ENCODE measurements at regions not wholly inside any gene's neighbourhood (a gene's known extent, or its start where the extent isn't known, plus 50 kb on each side); places are given as distances from the start of the nearest gene placed in this dataset.
A peak's percentile ranks its signal among the peaks of the same experiment; 100 is the strongest.

GRCh38 chr5:152303841-152304240, 101.2 kb downstream of the NMUR2 start:
- Histone ChIP-seq H3K4ac (ENCODE audit: low read depth, low read length) (no peak overlapping the region), H4K12ac (ENCODE audit: low read depth, low read length) (no peak overlapping the region), H3K27ac (ENCODE audit: low read depth, low read length) (no peak overlapping the region), H3K9ac (ENCODE audit: low read length) (no peak overlapping the region), H3K79me2 (ENCODE audit: control insufficient read depth, insufficient read depth, low read length, poor library complexity) (no peaks in the 10 kb centered on the region), H3K4me2 (ENCODE audit: low read length) (no peak overlapping the region), H4K8ac (ENCODE audit: low read depth, low read length) (no peak overlapping the region), H3K4me3 (ENCODE audit: low read depth, low read length) (no peak overlapping the region), H2BK5ac (ENCODE audit: low read depth, low read length, poor library complexity) (no peak overlapping the region), H4K91ac (ENCODE audit: low read depth, low read length) (no peak overlapping the region), H2BK12ac (ENCODE audit: low read length) (no peak overlapping the region), H3K4me1 (ENCODE audit: control insufficient read depth in 1 of 2, insufficient read depth in 2 of 2, low read length in 2 of 2) (no peaks in the 10 kb centered on the region), H2BK120ac (ENCODE audit: insufficient read depth, low read length, poor library complexity) (no peak overlapping the region), H3K18ac (ENCODE audit: low read length) (no peak overlapping the region), H3K9me3 (ENCODE audit: insufficient read depth, low read depth, low read length) (no peaks in the 10 kb centered on the region), H3K23ac (ENCODE audit: low read length) (no peak overlapping the region), H2AK5ac (ENCODE audit: low read length) (no peak overlapping the region), H3K36me3 (ENCODE audit: control insufficient read depth in 1 of 2, insufficient read depth in 2 of 2, low read length in 2 of 2) (no peaks in the 10 kb centered on the region), H3K14ac (ENCODE audit: low read length) (no peak overlapping the region), H3K79me1 (ENCODE audit: low read length) (no peaks in the 10 kb centered on the region), H2AFZ (ENCODE audit: insufficient read depth, low read length, poor library complexity) (no peak overlapping the region), H3K27me3 (ENCODE audit: insufficient read depth, low read length) (no peaks in the 10 kb centered on the region)
- DNase-seq = no peak

GRCh38 chr5:152297866-152298265, 107.2 kb downstream of the NMUR2 start:
- H2BK120ac ChIP-seq (ENCODE audit: insufficient read depth, low read length, poor library complexity) = no peak overlapping the region
- H3K4me1 ChIP-seq (ENCODE audit: control insufficient read depth in 1 of 2, insufficient read depth in 2 of 2, low read length in 2 of 2) = no peaks in the 10 kb centered on the region
- DNase-seq = peak; percentile 52 to 75

GRCh38 chr5:152293189-152293588, 111.9 kb downstream of the NMUR2 start:
- Histone ChIP-seq H3K79me2 (ENCODE audit: control insufficient read depth, insufficient read depth, low read length, poor library complexity) (no peaks in the 10 kb centered on the region), H3K18ac (ENCODE audit: low read length) (no peak overlapping the region)

More at GRCh38 chr5:152297866-152298265, 107.2 kb downstream of the NMUR2 start:
- H3K4me2 ChIP-seq (ENCODE audit: low read length) = no peak overlapping the region
- H3K9ac ChIP-seq (ENCODE audit: low read length) = no peak overlapping the region
- no peak overlapping the region for H2AFZ ChIP-seq (ENCODE audit: insufficient read depth, low read length, poor library complexity)
- H2BK12ac ChIP-seq (ENCODE audit: low read length) = no peak overlapping the region
- no peaks in the 10 kb centered on the region for H3K79me2 ChIP-seq (ENCODE audit: control insufficient read depth, insufficient read depth, low read length, poor library complexity)
- no peak overlapping the region for H2AK5ac ChIP-seq (ENCODE audit: low read length)
- H4K12ac ChIP-seq (ENCODE audit: low read depth, low read length) = no peak overlapping the region
- no peaks in the 10 kb centered on the region for H3K27me3 ChIP-seq (ENCODE audit: insufficient read depth, low read length)
- no peaks in the 10 kb centered on the region for H3K79me1 ChIP-seq (ENCODE audit: low read length)
- H3K27ac ChIP-seq (ENCODE audit: low read depth, low read length) = no peak overlapping the region
- H3K36me3 ChIP-seq (ENCODE audit: control insufficient read depth in 1 of 2, insufficient read depth in 2 of 2, low read length in 2 of 2) = no peaks in the 10 kb centered on the region
- no peak overlapping the region for H3K4me3 ChIP-seq (ENCODE audit: low read depth, low read length)
- H3K18ac ChIP-seq (ENCODE audit: low read length) = no peak overlapping the region
- no peak overlapping the region for H3K4ac ChIP-seq (ENCODE audit: low read depth, low read length)
- no peak overlapping the region for H4K91ac ChIP-seq (ENCODE audit: low read depth, low read length)
- no peak overlapping the region for H3K14ac ChIP-seq (ENCODE audit: low read length)
- no peaks in the 10 kb centered on the region for H3K9me3 ChIP-seq (ENCODE audit: insufficient read depth, low read depth, low read length)
- no peak overlapping the region for H3K23ac ChIP-seq (ENCODE audit: low read length)
- H4K8ac ChIP-seq (ENCODE audit: low read depth, low read length) = no peak overlapping the region
- no peak overlapping the region for H2BK5ac ChIP-seq (ENCODE audit: low read depth, low read length, poor library complexity)

GRCh38 chr5:152290181-152290580, 114.9 kb downstream of the NMUR2 start:
- no peak overlapping the region for H4K8ac ChIP-seq (ENCODE audit: low read depth, low read length)
- H3K79me1 ChIP-seq (ENCODE audit: low read length) = no peaks in the 10 kb centered on the region
- H3K18ac ChIP-seq (ENCODE audit: low read length) = no peak overlapping the region
- H2AK5ac ChIP-seq (ENCODE audit: low read length) = no peak overlapping the region
- no peak overlapping the region for H2BK120ac ChIP-seq (ENCODE audit: insufficient read depth, low read length, poor library complexity)
- H3K4ac ChIP-seq (ENCODE audit: low read depth, low read length) = no peak overlapping the region
- H3K23ac ChIP-seq (ENCODE audit: low read length) = no peak overlapping the region
- H3K4me3 ChIP-seq (ENCODE audit: low read depth, low read length) = no peak overlapping the region
- H3K4me1 ChIP-seq (ENCODE audit: control insufficient read depth in 1 of 2, insufficient read depth in 2 of 2, low read length in 2 of 2) = no peaks in the 10 kb centered on the region
- H4K91ac ChIP-seq (ENCODE audit: low read depth, low read length) = no peak overlapping the region
- H2BK5ac ChIP-seq (ENCODE audit: low read depth, low read length, poor library complexity) = no peak overlapping the region
- H3K14ac ChIP-seq (ENCODE audit: low read length) = no peak overlapping the region
- H3K4me2 ChIP-seq (ENCODE audit: low read length) = no peak overlapping the region
- peaks cover 1% of the 10 kb centered on the region for H3K9me3 ChIP-seq (ENCODE audit: insufficient read depth, low read depth, low read length)
- H3K27ac ChIP-seq (ENCODE audit: low read depth, low read length) = no peak overlapping the region
- no CpG with 5 or more reads among the region's 5 CpGs for WGBS (ENCODE audit: extremely low coverage, insufficient coverage, insufficient read length)
- no peak overlapping the region for H4K12ac ChIP-seq (ENCODE audit: low read depth, low read length)
- DNase-seq = peak; percentile 67 to 93
- no peaks in the 10 kb centered on the region for H3K79me2 ChIP-seq (ENCODE audit: control insufficient read depth, insufficient read depth, low read length, poor library complexity)
- no peaks in the 10 kb centered on the region for H3K36me3 ChIP-seq (ENCODE audit: control insufficient read depth in 1 of 2, insufficient read depth in 2 of 2, low read length in 2 of 2)
- no peak overlapping the region for H2AFZ ChIP-seq (ENCODE audit: insufficient read depth, low read length, poor library complexity)
- no peaks in the 10 kb centered on the region for H3K27me3 ChIP-seq (ENCODE audit: insufficient read depth, low read length)
- no peak overlapping the region for H2BK12ac ChIP-seq (ENCODE audit: low read length)
- H3K9ac ChIP-seq (ENCODE audit: low read length) = no peak overlapping the region

More at GRCh38 chr5:152293189-152293588, 111.9 kb downstream of the NMUR2 start:
- WGBS (ENCODE audit: extremely low coverage, insufficient coverage, insufficient read length) = no CpG with 5 or more reads among the region's 2 CpGs
- H3K27me3 ChIP-seq (ENCODE audit: insufficient read depth, low read length) = no peaks in the 10 kb centered on the region
- H3K4me1 ChIP-seq (ENCODE audit: control insufficient read depth in 1 of 2, insufficient read depth in 2 of 2, low read length in 2 of 2) = no peaks in the 10 kb centered on the region
- H2BK12ac ChIP-seq (ENCODE audit: low read length) = no peak overlapping the region
- H3K36me3 ChIP-seq (ENCODE audit: control insufficient read depth in 1 of 2, insufficient read depth in 2 of 2, low read length in 2 of 2) = no peaks in the 10 kb centered on the region
- no peak overlapping the region for H3K9ac ChIP-seq (ENCODE audit: low read length)
- H4K12ac ChIP-seq (ENCODE audit: low read depth, low read length) = no peak overlapping the region
- H2AK5ac ChIP-seq (ENCODE audit: low read length) = no peak overlapping the region
- H4K8ac ChIP-seq (ENCODE audit: low read depth, low read length) = no peak overlapping the region
- H2BK5ac ChIP-seq (ENCODE audit: low read depth, low read length, poor library complexity) = no peak overlapping the region
- no peak for DNase-seq
- no peak overlapping the region for H3K23ac ChIP-seq (ENCODE audit: low read length)
- H2BK120ac ChIP-seq (ENCODE audit: insufficient read depth, low read length, poor library complexity) = no peak overlapping the region
- no peak overlapping the region for H3K4ac ChIP-seq (ENCODE audit: low read depth, low read length)
- no peak overlapping the region for H3K27ac ChIP-seq (ENCODE audit: low read depth, low read length)
- H3K4me3 ChIP-seq (ENCODE audit: low read depth, low read length) = no peak overlapping the region
- H3K79me1 ChIP-seq (ENCODE audit: low read length) = no peaks in the 10 kb centered on the region
- H3K14ac ChIP-seq (ENCODE audit: low read length) = no peak overlapping the region
- no peaks in the 10 kb centered on the region for H3K9me3 ChIP-seq (ENCODE audit: insufficient read depth, low read depth, low read length)
- no peak overlapping the region for H3K4me2 ChIP-seq (ENCODE audit: low read length)
- H2AFZ ChIP-seq (ENCODE audit: insufficient read depth, low read length, poor library complexity) = no peak overlapping the region
- no peak overlapping the region for H4K91ac ChIP-seq (ENCODE audit: low read depth, low read length)

Data from trophoblast cell (in vitro differentiated cells and primary cell).